Testis (tissue), 2 donors: ENCODE measurements at regions not wholly inside any gene's neighbourhood (a gene's known extent, or its start where the extent isn't known, plus 50 kb on each side); places are given as distances from the start of the nearest gene placed in this dataset.

Experiments
- CTCF ChIP-seq, 3 experiments: fragments of 450-650 bp in 2 of 3; fragments of 200-600 bp in 1 of 3; sonication (generic) in 1 of 3; IDR thresholded peaks; one replicate each; pipeline ENCODE4 v1.5.1; 2016 to 2019; ENCODE audit warnings: antibody characterized with exemption in 3 of 3, mild to moderate bottlenecking in 2 of 3, moderate library complexity in 1 of 3
- POLR2A ChIP-seq: fragments of 450-650 bp; IDR thresholded peaks from one replicate; pipeline ENCODE4 v1.6.1; 2017; ENCODE audit warnings: antibody characterized with exemption, mild to moderate bottlenecking, moderate library complexity

GRCh38 chr14:54316652-54317051 lies 80.2 kb upstream of the CDKN3 start:
- no peak for TF ChIP-seq POLR2A
- TF ChIP-seq CTCF (IDR thresholded peaks at IDR 0.05), result no peak
